ENCODE measurements at regions not wholly inside any gene's neighbourhood (a gene's known extent, or its start where the extent isn't known, plus 50 kb on each side); places are given as distances from the start of the nearest gene placed in this dataset.

DNA sequence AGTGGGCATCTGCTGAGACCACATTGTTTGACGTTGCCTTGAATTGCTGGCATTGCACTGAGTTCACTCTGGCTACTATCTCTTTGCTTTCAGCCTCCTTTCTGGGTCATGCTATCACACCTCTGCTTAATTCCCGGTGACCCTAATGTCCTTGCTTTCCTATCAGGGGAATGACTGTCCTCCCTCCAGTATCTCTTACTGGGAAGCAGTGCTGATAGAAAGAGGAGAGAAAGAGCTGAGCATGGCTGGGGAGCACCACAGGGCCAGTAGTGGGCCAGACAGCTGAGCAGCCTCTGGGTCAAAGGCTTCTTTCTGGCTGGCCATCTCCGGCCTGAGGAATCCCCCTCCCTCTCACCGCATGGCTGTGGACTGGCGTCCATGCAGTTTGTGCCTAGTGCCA is 428.7 kb downstream of the INHBA start:
- TF ChIP-seq, protein P1, sequence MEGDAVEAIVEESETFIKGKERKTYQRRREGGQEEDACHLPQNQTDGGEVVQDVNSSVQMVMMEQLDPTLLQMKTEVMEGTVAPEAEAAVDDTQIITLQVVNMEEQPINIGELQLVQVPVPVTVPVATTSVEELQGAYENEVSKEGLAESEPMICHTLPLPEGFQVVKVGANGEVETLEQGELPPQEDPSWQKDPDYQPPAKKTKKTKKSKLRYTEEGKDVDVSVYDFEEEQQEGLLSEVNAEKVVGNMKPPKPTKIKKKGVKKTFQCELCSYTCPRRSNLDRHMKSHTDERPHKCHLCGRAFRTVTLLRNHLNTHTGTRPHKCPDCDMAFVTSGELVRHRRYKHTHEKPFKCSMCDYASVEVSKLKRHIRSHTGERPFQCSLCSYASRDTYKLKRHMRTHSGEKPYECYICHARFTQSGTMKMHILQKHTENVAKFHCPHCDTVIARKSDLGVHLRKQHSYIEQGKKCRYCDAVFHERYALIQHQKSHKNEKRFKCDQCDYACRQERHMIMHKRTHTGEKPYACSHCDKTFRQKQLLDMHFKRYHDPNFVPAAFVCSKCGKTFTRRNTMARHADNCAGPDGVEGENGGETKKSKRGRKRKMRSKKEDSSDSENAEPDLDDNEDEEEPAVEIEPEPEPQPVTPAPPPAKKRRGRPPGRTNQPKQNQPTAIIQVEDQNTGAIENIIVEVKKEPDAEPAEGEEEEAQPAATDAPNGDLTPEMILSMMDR (IDR thresholded peaks at IDR 0.05; ENCODE audit: insufficient read depth, missing control alignments) = no peak
- DNase-seq (ENCODE audit: insufficient read length, low spot score) = no peak
- no peak for FAIRE-seq

DNA sequence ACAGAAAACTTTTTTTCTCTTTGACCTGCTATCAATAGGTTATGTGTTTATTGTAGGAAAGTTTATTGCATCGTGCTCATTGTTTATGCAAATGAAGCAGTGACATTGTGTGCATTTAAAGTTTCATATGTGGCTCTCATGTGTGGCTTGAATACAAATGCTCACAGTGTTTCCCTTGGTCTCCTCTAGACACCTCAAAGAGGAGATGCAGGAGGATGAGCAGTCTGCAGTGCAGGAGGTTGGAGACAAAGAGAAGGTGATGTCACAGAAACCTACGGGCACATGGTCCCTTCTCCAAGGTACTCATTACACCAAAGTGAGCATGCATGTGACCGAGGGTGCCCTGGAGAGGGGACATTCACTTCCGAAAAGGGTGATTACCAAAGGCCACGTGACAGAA is 430.2 kb downstream of the INHBA start:
- TF ChIP-seq, protein P1 (IDR thresholded peaks at IDR 0.05; ENCODE audit: insufficient read depth, missing control alignments) = no peak
- FAIRE-seq = no peak
- DNase-seq (ENCODE audit: insufficient read length, low spot score) = no peak

DNA sequence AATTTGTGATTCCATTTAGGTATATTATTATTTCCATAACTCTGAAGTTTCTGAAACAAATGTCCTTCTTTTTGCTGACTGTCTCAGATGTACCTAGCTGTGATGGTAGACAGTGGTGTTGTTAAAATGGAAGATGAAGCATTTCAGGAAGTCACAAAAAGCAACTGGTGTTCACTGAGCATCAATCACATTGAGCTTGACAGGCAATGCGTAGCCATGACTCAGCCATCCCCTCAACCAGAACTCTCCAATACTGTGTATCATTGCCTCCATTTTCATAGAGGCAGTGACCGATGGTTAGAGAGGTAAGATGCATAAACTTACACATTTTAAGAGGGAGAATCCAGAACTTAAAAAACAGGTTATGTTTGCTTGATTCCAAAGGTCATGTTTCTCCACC is 434.0 kb downstream of the INHBA start:
- FAIRE-seq = no peak
- TF ChIP-seq, protein P1 (IDR thresholded peaks at IDR 0.05; ENCODE audit: insufficient read depth, missing control alignments) = no peak
- no peak for DNase-seq (ENCODE audit: insufficient read length, low spot score)

DNA sequence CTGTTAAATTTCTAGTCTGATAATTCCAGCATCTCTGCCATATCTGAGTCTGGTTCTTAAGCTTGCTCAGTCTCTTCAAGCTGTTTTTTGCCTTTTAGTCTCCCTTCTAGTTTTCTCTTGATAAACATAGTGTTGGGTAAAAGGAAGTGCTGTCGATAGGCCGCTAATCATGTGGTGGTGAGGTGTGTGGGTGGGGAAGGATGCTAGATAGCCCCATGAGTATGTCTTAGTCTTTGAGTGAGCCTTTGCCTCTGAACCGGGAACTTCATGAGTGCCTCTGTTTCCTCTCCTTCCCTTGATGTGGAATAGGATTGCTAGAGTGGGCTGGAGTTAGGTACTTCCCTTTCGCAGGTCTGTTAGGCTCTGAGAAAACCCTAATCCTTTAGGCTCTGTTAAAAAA is 441.8 kb downstream of the INHBA start:
- FAIRE-seq (no peak), DNase-seq (ENCODE audit: insufficient read length, low spot score) (no peak)
- TF ChIP-seq, protein P1 (IDR thresholded peaks at IDR 0.05; ENCODE audit: insufficient read depth, missing control alignments) = no peak

DNA sequence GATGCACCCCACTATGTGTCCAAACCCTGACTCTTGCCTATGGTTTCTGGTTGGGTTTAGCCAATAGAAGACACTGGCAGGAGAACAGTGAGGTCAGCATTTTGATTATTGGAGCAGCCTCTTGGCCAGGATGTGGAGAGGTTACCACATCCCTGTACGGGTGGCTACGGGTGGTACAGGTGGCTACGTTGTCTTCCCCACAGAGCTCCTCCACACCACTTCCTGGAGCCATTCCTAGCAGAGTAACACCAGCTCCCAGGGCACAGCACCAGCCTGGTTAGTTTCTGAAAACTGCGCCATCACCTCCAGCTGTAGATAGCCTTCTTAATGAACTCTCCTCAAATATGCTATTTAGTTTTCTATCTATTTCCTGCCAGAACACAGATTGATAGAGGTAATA is 445.2 kb downstream of the INHBA start:
- DNase-seq (ENCODE audit: insufficient read length, low spot score) = no peak
- no peak for FAIRE-seq
- TF ChIP-seq, protein P1 (IDR thresholded peaks at IDR 0.05; ENCODE audit: insufficient read depth, missing control alignments) = no peak

DNA sequence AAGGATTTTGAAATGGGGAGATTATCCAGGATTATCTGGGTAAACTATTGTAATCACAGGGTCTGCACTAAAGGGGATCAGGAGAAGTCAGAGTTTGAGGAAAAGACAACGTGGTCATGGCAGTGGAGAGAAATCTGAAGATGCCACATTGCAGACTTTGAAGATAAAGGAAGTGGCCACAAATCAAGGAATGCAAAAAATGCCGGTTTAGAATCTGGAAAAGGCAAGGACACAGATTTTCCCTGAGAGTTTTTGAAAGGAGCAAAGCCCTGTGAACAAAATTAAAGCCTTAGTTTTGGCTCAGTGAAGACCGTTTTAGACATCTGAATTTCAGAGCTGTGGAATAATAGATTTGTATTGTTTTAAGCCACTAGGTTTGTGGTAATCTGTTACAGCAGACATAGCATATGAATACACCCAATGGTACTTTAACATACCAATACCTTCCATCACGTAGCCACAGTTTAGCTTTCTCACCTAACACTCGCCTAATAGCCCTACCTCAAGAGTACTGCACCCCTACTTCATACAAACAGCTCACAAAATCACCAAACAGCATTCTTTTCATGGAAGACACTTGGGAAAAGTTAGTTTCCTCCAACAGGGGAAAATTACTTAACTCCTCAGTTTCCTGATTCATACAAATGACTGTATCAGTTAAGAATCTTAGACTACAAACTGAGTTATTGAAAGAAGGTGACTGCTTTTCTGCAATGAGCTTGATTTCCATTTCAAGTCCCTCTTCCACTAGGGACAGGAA is 446.5 kb downstream of the INHBA start:
- peak; percentile 32 for FAIRE-seq

DNA sequence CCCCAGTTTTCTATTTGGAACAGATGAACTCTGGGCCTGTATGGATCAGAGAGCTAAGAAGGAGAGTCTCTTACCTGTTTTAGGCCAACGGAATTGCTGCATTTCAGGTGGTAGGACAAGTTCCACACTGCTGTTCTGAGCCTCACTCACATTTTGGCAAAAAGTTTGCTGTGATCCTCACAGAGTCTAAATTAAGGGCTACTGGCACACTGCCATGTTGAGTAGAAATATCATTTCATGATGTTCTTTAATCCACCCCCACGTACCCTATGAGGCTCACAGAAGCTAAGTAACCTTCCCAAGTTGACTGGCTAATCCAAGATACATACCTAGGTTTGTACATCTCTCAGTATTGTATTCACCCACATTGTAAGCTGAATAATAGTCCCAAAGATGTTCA is 447.2 kb downstream of the INHBA start:
- TF ChIP-seq, protein P1 (IDR thresholded peaks at IDR 0.05; ENCODE audit: insufficient read depth, missing control alignments) = no peak
- FAIRE-seq = no peak
- DNase-seq (ENCODE audit: insufficient read length, low spot score) = no peak

More for the DNA sequence above, 446.5 kb downstream of the INHBA start:
- DNase-seq (ENCODE audit: insufficient read length, low spot score) = no peak
- TF ChIP-seq, protein P1 (IDR thresholded peaks at IDR 0.05; ENCODE audit: insufficient read depth, missing control alignments) = no peak

All from D721Med (cell line).